ENCODE measurements at regions not wholly inside any gene's neighbourhood (a gene's known extent, or its start where the extent isn't known, plus 50 kb on each side); places are given as distances from the start of the nearest gene placed in this dataset.
"Not testable (repeated sequence)": the region's sequence is repeated elsewhere in the genome, so short reads cannot be mapped to it uniquely, and the experiment has no call there.

DNA sequence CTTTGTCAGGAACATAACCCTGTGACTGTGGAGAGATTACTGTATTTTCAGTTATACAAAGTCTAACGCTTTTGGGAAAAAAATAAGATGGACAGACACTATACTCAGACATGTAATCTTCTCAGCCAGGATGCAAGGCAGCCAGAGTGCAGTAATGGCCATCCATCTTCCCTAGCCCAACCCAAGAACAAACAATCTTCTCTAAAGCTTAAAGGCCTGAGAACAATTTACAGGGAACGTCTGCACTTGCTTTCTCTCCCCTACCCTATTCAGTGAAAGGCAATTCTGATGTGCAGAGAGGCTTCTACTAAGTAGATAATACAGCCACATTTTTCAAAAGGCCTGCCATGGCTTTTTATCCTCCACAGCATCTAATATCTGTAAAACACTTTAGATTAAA, 471.3 kb downstream of the FGF13 start:
- H3K4me3 ChIP-seq (replicated peaks; ENCODE audit: low read depth, low read length) = no peak overlapping the region
- H3K27me3 ChIP-seq (replicated peaks; ENCODE audit: control insufficient read depth, insufficient read depth, low read length) = no peaks in the 10 kb centered on the region
- DNase-seq (ENCODE audit: extremely low read depth, insufficient read length) = no peak
- TF ChIP-seq CTCF (IDR thresholded peaks at IDR 0.05; ENCODE audit: insufficient read depth, low read length, poor library complexity, severe bottlenecking) = no peak
- H3K36me3 ChIP-seq (ENCODE audit: control insufficient read depth, insufficient read depth, low read length) = no peaks in the 10 kb centered on the region

GRCh38 chrX:138254001-138254400, 457.5 kb downstream of the FGF13 start:
- Histone ChIP-seq H3K36me3 (ENCODE audit: control insufficient read depth, insufficient read depth, low read length) (no peaks in the 10 kb centered on the region), H3K4me3 (replicated peaks; ENCODE audit: low read depth, low read length) (no peak overlapping the region), H3K27me3 (replicated peaks; ENCODE audit: control insufficient read depth, insufficient read depth, low read length) (no peaks in the 10 kb centered on the region)
- no peak for TF ChIP-seq CTCF (IDR thresholded peaks at IDR 0.05; ENCODE audit: insufficient read depth, low read length, poor library complexity, severe bottlenecking)
- DNase-seq (ENCODE audit: extremely low read depth, insufficient read length) = no peak

GRCh38 chrX:138255373-138255772, 456.1 kb downstream of the FGF13 start:
- no peak for TF ChIP-seq CTCF (IDR thresholded peaks at IDR 0.05; ENCODE audit: insufficient read depth, low read length, poor library complexity, severe bottlenecking)
- Histone ChIP-seq H3K27me3 (replicated peaks; ENCODE audit: control insufficient read depth, insufficient read depth, low read length) (no peaks in the 10 kb centered on the region), H3K4me3 (replicated peaks; ENCODE audit: low read depth, low read length) (no peak overlapping the region), H3K36me3 (ENCODE audit: control insufficient read depth, insufficient read depth, low read length) (no peaks in the 10 kb centered on the region)
- DNase-seq (ENCODE audit: extremely low read depth, insufficient read length) = no peak

GRCh38 chrX:138264095-138264494, 447.4 kb downstream of the FGF13 start:
- not testable (repeated sequence) for H3K36me3 ChIP-seq (ENCODE audit: control insufficient read depth, insufficient read depth, low read length); DNase-seq (ENCODE audit: extremely low read depth, insufficient read length); H3K4me3 ChIP-seq (replicated peaks; ENCODE audit: low read depth, low read length); H3K27me3 ChIP-seq (replicated peaks; ENCODE audit: control insufficient read depth, insufficient read depth, low read length)

- no peaks in the 10 kb centered on the region for H3K27me3 ChIP-seq (replicated peaks; ENCODE audit: control insufficient read depth, insufficient read depth, low read length)
Measured at GRCh38 chrX:138270931-138271330, 440.6 kb downstream of the FGF13 start.

DNA sequence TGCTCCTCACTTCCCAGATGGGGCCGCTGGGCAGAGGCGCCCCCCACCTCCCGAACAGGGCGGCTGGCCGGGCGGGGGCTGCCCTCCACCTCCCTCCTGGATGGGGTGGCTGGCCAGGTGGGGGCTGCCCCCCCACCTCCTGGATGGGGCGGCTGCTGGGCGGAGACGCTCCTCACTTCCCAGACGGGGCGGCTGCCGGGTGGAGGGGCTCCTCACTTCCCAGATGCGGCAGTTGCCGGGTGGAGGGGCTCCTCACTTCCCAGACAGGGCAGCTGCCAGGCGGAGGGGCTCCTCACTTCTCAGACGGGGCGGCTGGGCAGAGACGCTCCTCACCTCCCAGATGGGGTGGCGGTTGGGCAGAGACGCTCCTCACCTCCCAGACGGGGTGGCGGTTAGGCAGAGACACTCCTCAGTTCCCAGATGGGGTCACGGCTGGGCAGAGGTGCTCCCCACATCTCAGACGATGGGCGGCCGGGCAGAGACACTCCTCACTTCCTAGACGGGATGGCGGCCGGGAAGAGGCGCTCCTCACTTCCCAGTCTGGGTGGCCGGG, 428.8 kb downstream of the FGF13 start:
- H3K4me3 ChIP-seq (replicated peaks; ENCODE audit: low read depth, low read length); H3K27me3 ChIP-seq (replicated peaks; ENCODE audit: control insufficient read depth, insufficient read depth, low read length); DNase-seq (ENCODE audit: extremely low read depth, insufficient read length); H3K36me3 ChIP-seq (ENCODE audit: control insufficient read depth, insufficient read depth, low read length): not testable (repeated sequence)

More at GRCh38 chrX:138270931-138271330, 440.6 kb downstream of the FGF13 start:
- TF ChIP-seq CTCF (IDR thresholded peaks at IDR 0.05; ENCODE audit: insufficient read depth, low read length, poor library complexity, severe bottlenecking) = no peak
- Histone ChIP-seq H3K36me3 (ENCODE audit: control insufficient read depth, insufficient read depth, low read length) (no peaks in the 10 kb centered on the region), H3K4me3 (replicated peaks; ENCODE audit: low read depth, low read length) (no peak overlapping the region)
- no peak for DNase-seq (ENCODE audit: extremely low read depth, insufficient read length)
